HFF-Myc (cell line): ENCODE measurements at regions not wholly inside any gene's neighbourhood (a gene's known extent, or its start where the extent isn't known, plus 50 kb on each side); places are given as distances from the start of the nearest gene placed in this dataset.

Experiments
- DNase-seq: peaks from one replicate; pipeline ENCODE4 v3.0.0-alpha.2; 2011; ENCODE audit warnings: low read depth; ENCODE audit errors: extremely low read depth
- H3K4me3 ChIP-seq: replicated peaks from 2 replicates; pipeline ENCODE4 v1.5.1; 2011; ENCODE audit warnings: low read depth, mild to moderate bottlenecking, control low read depth, low read length
- CTCF ChIP-seq: IDR thresholded peaks from 2 replicates; pipeline ENCODE4 v1.5.1; 2012; ENCODE audit warnings: mild to moderate bottlenecking, low read depth, low read length, control low read depth; ENCODE audit errors: missing control alignments

- no peak for TF ChIP-seq CTCF
- H3K4me3 ChIP-seq, result no peak overlapping the region
- no peak for DNase-seq
Observed at GRCh38 chr13:90902255-90902654, 445.2 kb upstream of the MIR17HG start.

- no peak for TF ChIP-seq CTCF
- H3K4me3 ChIP-seq, result no peak overlapping the region
- no peak for DNase-seq
Observed at GRCh38 chr13:90906554-90906953, 440.9 kb upstream of the MIR17HG start.

GRCh38 chr13:90908792-90909191, 438.7 kb upstream of the MIR17HG start:
- DNase-seq, result no peak
- no peak for TF ChIP-seq CTCF
- no peak overlapping the region for H3K4me3 ChIP-seq

- H3K4me3 ChIP-seq, result no peak overlapping the region
- DNase-seq, result no peak
- TF ChIP-seq CTCF, result no peak
Observed at GRCh38 chr13:90910018-90910639, 437.4 kb upstream of the MIR17HG start.

GRCh38 chr13:90912247-90912646, 435.2 kb upstream of the MIR17HG start:
- no peak for DNase-seq
- H3K4me3 ChIP-seq, result no peak overlapping the region
- TF ChIP-seq CTCF, result no peak

- no peak for DNase-seq
- TF ChIP-seq CTCF, result no peak
- no peak overlapping the region for H3K4me3 ChIP-seq
Observed at GRCh38 chr13:90918536-90918935, 429.0 kb upstream of the MIR17HG start.

GRCh38 chr13:90919153-90919552, 428.3 kb upstream of the MIR17HG start:
- no peak for TF ChIP-seq CTCF
- no peak overlapping the region for H3K4me3 ChIP-seq
- no peak for DNase-seq
